ENCODE measurements at regions not wholly inside any gene's neighbourhood (a gene's known extent, or its start where the extent isn't known, plus 50 kb on each side); places are given as distances from the start of the nearest gene placed in this dataset.

- Mint-ChIP-seq H3K4me3 (no peak overlapping the region), H3K27me3 (ENCODE audit: insufficient read depth) (no peaks in the 10 kb centered on the region), H3K4me1 (peaks cover 11% of the 10 kb centered on the region), H3K9me3 (no peaks in the 10 kb centered on the region), H3K27ac (no peak overlapping the region), H3K36me3 (ENCODE audit: low read depth) (no peaks in the 10 kb centered on the region)
- Histone ChIP-seq H3K9ac (ENCODE audit: extremely low read depth, low read length, poor library complexity, severe bottlenecking) (no peak overlapping the region), H3K27ac (ENCODE audit: low read depth, low read length) (no peak overlapping the region), H3K27me3 (ENCODE audit: control insufficient read depth, insufficient read depth, low read length, poor library complexity, severe bottlenecking) (no peaks in the 10 kb centered on the region), H3K36me3 (ENCODE audit: control insufficient read depth, insufficient read depth, low read length) (no peaks in the 10 kb centered on the region), H3K4me3 (ENCODE audit: low read length) (no peak overlapping the region), H3K4me1 (ENCODE audit: control insufficient read depth, insufficient read depth, low read length) (no peaks in the 10 kb centered on the region), H3K9me3 (ENCODE audit: control insufficient read depth, low read length) (no peaks in the 10 kb centered on the region)
- TF ChIP-seq CTCF (conservative IDR thresholded peaks at IDR 0.05): no peak
- DNase-seq: no peak
- WGBS, 2 experiments (ENCODE audit: insufficient coverage in 1 of 2, insufficient read length in 1 of 2): 82 to 85% methylated on average over 2 of the region's 2 CpGs
These were observed 618.0 kb downstream of the TFAP2A start for GRCh38 chr6:9796827-9797226.

DNA sequence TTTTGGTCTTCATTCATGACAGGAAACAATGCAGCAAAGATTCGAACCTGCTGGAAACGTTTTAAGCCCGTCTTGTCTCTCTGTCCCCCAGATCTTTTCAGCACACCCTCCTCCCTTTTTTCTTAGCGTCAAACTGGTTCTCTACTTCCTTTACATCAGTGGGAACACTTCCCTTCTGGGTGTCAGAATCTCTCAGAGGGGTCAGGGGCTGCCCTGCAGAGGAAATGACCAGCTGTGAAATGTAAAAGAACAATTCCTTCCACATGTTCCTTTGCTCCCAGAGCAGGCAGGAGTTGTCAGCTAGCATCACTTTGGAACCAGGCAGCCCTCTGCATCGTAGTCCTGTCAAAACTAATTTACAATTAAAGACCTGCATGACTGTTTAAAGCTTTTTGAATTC lies 619.0 kb downstream of the TFAP2A start:
- H3K27ac ChIP-seq (ENCODE audit: low read depth, low read length): no peak overlapping the region
- H3K4me3 ChIP-seq (ENCODE audit: low read length): no peak overlapping the region
- Mint-ChIP-seq H3K4me3 (no peak overlapping the region), H3K36me3 (ENCODE audit: low read depth) (no peaks in the 10 kb centered on the region), H3K9me3 (no peaks in the 10 kb centered on the region), H3K27ac (no peak overlapping the region), H3K4me1 (peaks cover 11% of the 10 kb centered on the region), H3K27me3 (ENCODE audit: insufficient read depth) (no peaks in the 10 kb centered on the region)
- no peak for TF ChIP-seq CTCF (conservative IDR thresholded peaks at IDR 0.05)
- no peaks in the 10 kb centered on the region for H3K36me3 ChIP-seq (ENCODE audit: control insufficient read depth, insufficient read depth, low read length)
- no peaks in the 10 kb centered on the region for H3K4me1 ChIP-seq (ENCODE audit: control insufficient read depth, insufficient read depth, low read length)
- no peaks in the 10 kb centered on the region for H3K27me3 ChIP-seq (ENCODE audit: control insufficient read depth, insufficient read depth, low read length, poor library complexity, severe bottlenecking)
- H3K9ac ChIP-seq (ENCODE audit: extremely low read depth, low read length, poor library complexity, severe bottlenecking): no peak overlapping the region
- DNase-seq: no peak
- H3K9me3 ChIP-seq (ENCODE audit: control insufficient read depth, low read length): no peaks in the 10 kb centered on the region
- 52 to 65% methylated on average over 3 to 5 of the region's 5 CpGs for WGBS, 2 experiments (ENCODE audit: insufficient coverage in 1 of 2, insufficient read length in 1 of 2)

DNA sequence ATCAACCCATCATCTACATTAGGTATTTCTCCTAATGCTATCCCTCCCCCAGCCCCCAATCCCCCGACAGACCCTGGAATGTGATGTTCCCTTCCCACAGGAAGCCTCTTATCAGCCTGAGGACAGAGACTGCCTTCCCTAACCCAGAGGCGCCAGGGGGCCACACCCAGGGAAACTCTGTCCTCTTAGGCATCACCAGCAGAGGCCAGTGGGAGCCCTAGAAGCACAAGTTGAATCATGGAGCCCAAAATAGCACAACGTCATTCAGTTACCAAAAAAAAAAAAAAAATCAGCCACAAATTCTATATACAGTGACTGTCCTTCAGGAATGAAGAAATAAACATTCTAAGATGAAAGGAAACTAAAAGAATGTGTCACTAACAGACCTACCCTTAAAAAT lies 625.7 kb downstream of the TFAP2A start:
- WGBS, 2 experiments (ENCODE audit: insufficient coverage in 1 of 2, insufficient read length in 1 of 2): 85% methylated on average over 3 of the region's 3 CpGs; no CpG with 5 or more reads in 1 of the 2 experiments
- peaks cover 2% of the 10 kb centered on the region for H3K4me1 Mint-ChIP-seq
- TF ChIP-seq CTCF (conservative IDR thresholded peaks at IDR 0.05): no peak
- Histone ChIP-seq H3K4me3 (ENCODE audit: low read length) (no peak overlapping the region), H3K9ac (ENCODE audit: extremely low read depth, low read length, poor library complexity, severe bottlenecking) (no peak overlapping the region), H3K27ac (ENCODE audit: low read depth, low read length) (no peak overlapping the region), H3K27me3 (ENCODE audit: control insufficient read depth, insufficient read depth, low read length, poor library complexity, severe bottlenecking) (no peaks in the 10 kb centered on the region), H3K36me3 (ENCODE audit: control insufficient read depth, insufficient read depth, low read length) (no peaks in the 10 kb centered on the region), H3K4me1 (ENCODE audit: control insufficient read depth, insufficient read depth, low read length) (no peaks in the 10 kb centered on the region), H3K9me3 (ENCODE audit: control insufficient read depth, low read length) (no peaks in the 10 kb centered on the region)
- no peaks in the 10 kb centered on the region for H3K27me3 Mint-ChIP-seq (ENCODE audit: insufficient read depth)
- no peaks in the 10 kb centered on the region for H3K9me3 Mint-ChIP-seq
- H3K27ac Mint-ChIP-seq: no peak overlapping the region
- H3K36me3 Mint-ChIP-seq (ENCODE audit: low read depth): no peaks in the 10 kb centered on the region
- no peak overlapping the region for H3K4me3 Mint-ChIP-seq
- peak; percentile 61 for DNase-seq

Data from endodermal cell (in vitro differentiated cells).